ENCODE measurements at regions not wholly inside any gene's neighbourhood (a gene's known extent, or its start where the extent isn't known, plus 50 kb on each side); places are given as distances from the start of the nearest gene placed in this dataset.

DNA sequence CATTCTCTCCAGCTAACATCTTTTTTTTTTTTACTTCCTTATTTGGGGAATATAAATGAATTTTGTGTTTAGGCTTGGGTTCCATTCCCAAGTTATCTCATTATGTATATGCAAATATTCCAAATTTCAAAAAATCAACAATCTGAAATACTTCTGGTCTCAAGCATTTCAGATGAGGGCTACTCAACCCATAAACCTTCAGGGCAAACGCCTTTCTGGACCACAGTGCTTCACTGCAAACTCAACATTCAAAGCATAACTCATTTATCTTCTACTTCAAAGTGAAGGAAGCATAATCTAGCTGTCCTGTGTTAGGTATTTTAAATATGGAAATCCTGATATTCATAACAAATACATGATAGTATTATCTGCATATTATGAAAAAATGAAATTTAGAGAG, 161.7 kb upstream of the PGR start:
- Mint-ChIP-seq H3K4me3 (no peak overlapping the region), H3K27ac (no peak overlapping the region), H3K36me3 (no peaks in the 10 kb centered on the region), H3K4me1 (no peaks in the 10 kb centered on the region), H3K27me3 (ENCODE audit: low read depth in 3 of 3) (no peaks in the 10 kb centered on the region), H3K9me3 (peaks cover 4 to 14% (median 6%) of the 10 kb centered on the region in 7 donors)
- H4K20me1 ChIP-seq (ENCODE audit: insufficient read depth, low read length), result no peaks in the 10 kb centered on the region
- H3K36me3 ChIP-seq (replicated peaks in 1 of 2; ENCODE audit: control insufficient read depth in 1 of 2, insufficient read depth in 2 of 2, low read length in 2 of 2), result no peaks in the 10 kb centered on the region
- no peaks in the 10 kb centered on the region for H3K27me3 ChIP-seq (ENCODE audit: control insufficient read depth in 2 of 2, insufficient read depth in 2 of 2, low read length in 2 of 2)
- H3K4me3 ChIP-seq (replicated peaks in 1 of 3; ENCODE audit: low read depth in 2 of 3, low read length in 3 of 3), result no peak overlapping the region
- H3K79me2 ChIP-seq (ENCODE audit: insufficient read depth, low read length), result no peaks in the 10 kb centered on the region
- no peak overlapping the region for H3K4me2 ChIP-seq (replicated peaks; ENCODE audit: extremely low read depth, low read length, poor library complexity, severe bottlenecking)
- H3K9me3 ChIP-seq (replicated peaks in 1 of 2; ENCODE audit: control insufficient read depth in 1 of 2, insufficient read depth in 1 of 2, low read length in 2 of 2), result peaks cover 9 to 16% of the 10 kb centered on the region in 2 donors
- no peaks in the 10 kb centered on the region for H3K4me1 ChIP-seq (ENCODE audit: control insufficient read depth in 1 of 2, insufficient read depth in 2 of 2, low read length in 2 of 2)
- no CpG with 5 or more reads among the region's 1 CpG for WGBS (ENCODE audit: insufficient coverage)
- no peak overlapping the region for H3K27ac ChIP-seq (ENCODE audit: low read depth in 1 of 2, low read length in 2 of 2)
- TF ChIP-seq, protein P1, sequence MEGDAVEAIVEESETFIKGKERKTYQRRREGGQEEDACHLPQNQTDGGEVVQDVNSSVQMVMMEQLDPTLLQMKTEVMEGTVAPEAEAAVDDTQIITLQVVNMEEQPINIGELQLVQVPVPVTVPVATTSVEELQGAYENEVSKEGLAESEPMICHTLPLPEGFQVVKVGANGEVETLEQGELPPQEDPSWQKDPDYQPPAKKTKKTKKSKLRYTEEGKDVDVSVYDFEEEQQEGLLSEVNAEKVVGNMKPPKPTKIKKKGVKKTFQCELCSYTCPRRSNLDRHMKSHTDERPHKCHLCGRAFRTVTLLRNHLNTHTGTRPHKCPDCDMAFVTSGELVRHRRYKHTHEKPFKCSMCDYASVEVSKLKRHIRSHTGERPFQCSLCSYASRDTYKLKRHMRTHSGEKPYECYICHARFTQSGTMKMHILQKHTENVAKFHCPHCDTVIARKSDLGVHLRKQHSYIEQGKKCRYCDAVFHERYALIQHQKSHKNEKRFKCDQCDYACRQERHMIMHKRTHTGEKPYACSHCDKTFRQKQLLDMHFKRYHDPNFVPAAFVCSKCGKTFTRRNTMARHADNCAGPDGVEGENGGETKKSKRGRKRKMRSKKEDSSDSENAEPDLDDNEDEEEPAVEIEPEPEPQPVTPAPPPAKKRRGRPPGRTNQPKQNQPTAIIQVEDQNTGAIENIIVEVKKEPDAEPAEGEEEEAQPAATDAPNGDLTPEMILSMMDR (IDR thresholded peaks at IDR 0.05), result no peak
- intact Hi-C loops (cut with micrococcal nuclease), result no loop called here
- DNase-seq, result no peak
- H3K9ac ChIP-seq (ENCODE audit: insufficient read depth, low read length, poor library complexity, severe bottlenecking), result no peak overlapping the region
- H2AFZ ChIP-seq (ENCODE audit: insufficient read depth, low read depth, low read length, poor library complexity, severe bottlenecking), result no peak overlapping the region

DNA sequence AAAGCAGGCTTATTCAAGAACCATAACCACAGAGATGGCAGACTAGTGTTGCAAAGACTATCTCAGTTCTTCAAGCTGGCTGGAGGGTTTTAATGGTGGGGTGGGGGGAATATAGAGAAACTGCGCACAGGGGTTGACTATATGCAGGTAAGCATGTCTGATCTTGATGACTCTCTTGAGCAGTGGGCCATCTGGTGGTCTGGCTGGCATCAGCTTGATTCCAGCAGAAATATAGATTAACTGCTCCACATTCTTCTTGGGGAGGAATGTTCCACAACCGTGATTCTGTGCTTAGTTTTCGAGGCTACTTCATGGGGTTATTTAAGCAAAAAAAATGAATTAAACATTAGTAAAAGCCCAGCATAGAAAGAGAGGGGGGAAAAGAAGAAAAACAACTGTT, 158.8 kb upstream of the PGR start:
- WGBS (ENCODE audit: insufficient coverage), result no CpG with 5 or more reads among the region's 3 CpGs
- H3K4me3 ChIP-seq (replicated peaks in 1 of 3; ENCODE audit: low read depth in 2 of 3, low read length in 3 of 3), result no peak overlapping the region
- H3K9me3 ChIP-seq (replicated peaks in 1 of 2; ENCODE audit: control insufficient read depth in 1 of 2, insufficient read depth in 1 of 2, low read length in 2 of 2), result peaks cover 9 to 16% of the 10 kb centered on the region in 2 donors
- H3K9ac ChIP-seq (ENCODE audit: insufficient read depth, low read length, poor library complexity, severe bottlenecking), result no peak overlapping the region
- no peaks in the 10 kb centered on the region for H3K79me2 ChIP-seq (ENCODE audit: insufficient read depth, low read length)
- TF ChIP-seq, protein P1 (IDR thresholded peaks at IDR 0.05), result no peak
- H3K27ac ChIP-seq (ENCODE audit: low read depth in 1 of 2, low read length in 2 of 2), result no peak overlapping the region
- H3K27me3 ChIP-seq (ENCODE audit: control insufficient read depth in 2 of 2, insufficient read depth in 2 of 2, low read length in 2 of 2), result no peaks in the 10 kb centered on the region
- Mint-ChIP-seq H3K27ac (no peak overlapping the region), H3K4me1 (no peaks in the 10 kb centered on the region), H3K9me3 (peaks cover 3 to 11% (median 4%) of the 10 kb centered on the region in 7 donors), H3K4me3 (no peak overlapping the region), H3K36me3 (no peaks in the 10 kb centered on the region), H3K27me3 (ENCODE audit: low read depth in 3 of 3) (no peaks in the 10 kb centered on the region)
- no peaks in the 10 kb centered on the region for H4K20me1 ChIP-seq (ENCODE audit: insufficient read depth, low read length)
- intact Hi-C loops (cut with micrococcal nuclease), result no loop called here
- DNase-seq, result no peak
- H3K4me1 ChIP-seq (ENCODE audit: control insufficient read depth in 1 of 2, insufficient read depth in 2 of 2, low read length in 2 of 2), result no peaks in the 10 kb centered on the region
- H2AFZ ChIP-seq (ENCODE audit: insufficient read depth, low read depth, low read length, poor library complexity, severe bottlenecking), result no peak overlapping the region
- H3K4me2 ChIP-seq (replicated peaks; ENCODE audit: extremely low read depth, low read length, poor library complexity, severe bottlenecking), result no peak overlapping the region
- H3K36me3 ChIP-seq (replicated peaks in 1 of 2; ENCODE audit: control insufficient read depth in 1 of 2, insufficient read depth in 2 of 2, low read length in 2 of 2), result no peaks in the 10 kb centered on the region
